Suppressor macrophage treated with lipopolysaccharide for 1 hour (primary cell): ENCODE measurements at regions not wholly inside any gene's neighbourhood (a gene's known extent, or its start where the extent isn't known, plus 50 kb on each side); places are given as distances from the start of the nearest gene placed in this dataset.

Source experiments
- DNase-seq, 3 donors: peaks; one replicate each; pipeline ENCODE4 v3.0.0-alpha.2; 2020 to 2022

GRCh38 chr5:2137444-2138050, 254.8 kb upstream of the IRX4 start:
- DNase-seq = no peak

- peak in 2 of 3 donors; percentile 33 to 36 for DNase-seq
These were observed 254.1 kb upstream of the IRX4 start for GRCh38 chr5:2136728-2137333.

GRCh38 chr5:2135833-2136232, 253.1 kb upstream of the IRX4 start:
- DNase-seq = no peak

- DNase-seq = no peak
These were observed 252.6 kb upstream of the IRX4 start for GRCh38 chr5:2135354-2135753.

GRCh38 chr5:2134543-2135292, 252.0 kb upstream of the IRX4 start:
- peak in 1 of 3 donors; percentile 1 for DNase-seq

GRCh38 chr5:2133936-2134335, 251.2 kb upstream of the IRX4 start:
- DNase-seq = no peak

GRCh38 chr5:2133080-2133479, 250.4 kb upstream of the IRX4 start:
- no peak for DNase-seq

GRCh38 chr5:2132497-2132847, 249.7 kb upstream of the IRX4 start:
- no peak for DNase-seq

- no peak for DNase-seq
These were observed 249.2 kb upstream of the IRX4 start for GRCh38 chr5:2131826-2132496.

- DNase-seq = no peak
These were observed 248.5 kb upstream of the IRX4 start for GRCh38 chr5:2131196-2131595.

- no peak for DNase-seq
These were observed 247.6 kb upstream of the IRX4 start for GRCh38 chr5:2130361-2130760.

- DNase-seq = no peak
These were observed 247.0 kb upstream of the IRX4 start for GRCh38 chr5:2129568-2130272.

GRCh38 chr5:2128686-2129355, 246.1 kb upstream of the IRX4 start:
- DNase-seq = no peak

- no peak for DNase-seq
These were observed 243.8 kb upstream of the IRX4 start for GRCh38 chr5:2126512-2126911.

GRCh38 chr5:2125901-2126265, 243.2 kb upstream of the IRX4 start:
- DNase-seq = no peak

- DNase-seq = no peak
These were observed 242.6 kb upstream of the IRX4 start for GRCh38 chr5:2125171-2125900.

- DNase-seq = no peak
These were observed 241.9 kb upstream of the IRX4 start for GRCh38 chr5:2124434-2125170.

- no peak for DNase-seq
These were observed 241.1 kb upstream of the IRX4 start for GRCh38 chr5:2123874-2124273.

- DNase-seq = no peak
These were observed 237.6 kb upstream of the IRX4 start for GRCh38 chr5:2120361-2120760.

GRCh38 chr5:2119573-2119972, 236.8 kb upstream of the IRX4 start:
- no peak for DNase-seq
